GM19043 (cell line): ENCODE measurements at regions not wholly inside any gene's neighbourhood (a gene's known extent, or its start where the extent isn't known, plus 50 kb on each side); places are given as distances from the start of the nearest gene placed in this dataset.
"Not testable (repeated sequence)": the region's sequence is repeated elsewhere in the genome, so short reads cannot be mapped to it uniquely, and the experiment has no call there.

Experiments used
- ATAC-seq: cut with Tn5 transposase; IDR thresholded peaks from one replicate; pipeline ENCODE4 v1.9.1; 2021; ENCODE audit warnings: low read depth; ENCODE audit not compliant: unreplicated experiment

DNA sequence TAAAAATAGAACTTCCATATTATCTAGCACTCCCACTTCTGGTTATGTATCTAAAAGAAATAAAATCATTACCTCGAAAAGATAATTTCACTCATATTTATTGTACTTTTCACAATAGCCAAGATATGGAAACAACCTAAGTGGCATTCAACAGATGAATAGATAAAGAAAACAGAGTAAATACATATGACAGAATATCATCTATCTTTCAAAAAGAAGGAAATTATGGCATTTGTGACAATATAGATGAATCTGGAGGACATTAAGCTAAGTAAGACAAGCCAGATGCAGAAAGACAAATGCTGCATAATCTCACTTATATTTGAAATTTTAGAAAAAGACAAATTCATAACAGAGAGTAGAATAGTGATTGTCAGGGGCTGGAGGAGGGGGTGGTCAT, 590.0 kb upstream of the ANO3 start:
- no peak for ATAC-seq

DNA sequence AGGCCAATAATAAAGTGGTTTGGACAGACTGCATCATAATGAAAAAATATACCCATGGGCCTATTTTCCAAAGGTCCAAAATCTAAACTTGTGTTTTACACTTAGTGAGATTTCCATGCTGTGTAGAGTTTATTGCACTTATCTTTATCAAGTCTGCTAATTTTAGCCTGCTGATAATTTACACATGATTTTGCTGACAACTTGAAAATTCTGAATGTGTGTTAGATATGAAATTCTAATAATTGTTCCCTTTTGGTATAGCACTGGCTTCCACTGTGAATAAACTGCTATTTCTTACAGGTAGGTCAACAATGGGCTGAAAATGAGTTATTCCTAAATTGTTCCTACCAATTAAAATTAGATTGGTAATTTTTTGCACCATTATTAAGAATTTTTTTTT, 589.1 kb upstream of the ANO3 start:
- no peak for ATAC-seq

DNA sequence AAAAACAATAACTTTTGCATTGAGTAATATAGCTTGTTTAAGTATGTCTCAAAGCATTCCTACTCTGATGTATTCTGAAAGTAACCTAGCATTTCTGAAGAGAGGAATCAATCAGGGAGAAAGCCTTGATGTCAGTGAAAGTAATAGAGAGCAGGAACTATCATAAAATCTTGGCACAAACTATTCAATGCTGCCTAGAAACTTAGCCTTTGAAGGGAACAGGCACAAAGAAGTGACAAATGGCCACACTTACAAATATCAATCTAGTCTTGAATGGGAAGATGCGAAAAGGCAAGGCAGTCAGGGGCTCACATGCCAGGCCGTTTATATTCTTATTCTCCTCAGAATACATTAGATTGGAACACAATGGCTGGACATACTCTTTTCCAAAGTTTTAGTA, 576.5 kb upstream of the ANO3 start:
- no peak for ATAC-seq

DNA sequence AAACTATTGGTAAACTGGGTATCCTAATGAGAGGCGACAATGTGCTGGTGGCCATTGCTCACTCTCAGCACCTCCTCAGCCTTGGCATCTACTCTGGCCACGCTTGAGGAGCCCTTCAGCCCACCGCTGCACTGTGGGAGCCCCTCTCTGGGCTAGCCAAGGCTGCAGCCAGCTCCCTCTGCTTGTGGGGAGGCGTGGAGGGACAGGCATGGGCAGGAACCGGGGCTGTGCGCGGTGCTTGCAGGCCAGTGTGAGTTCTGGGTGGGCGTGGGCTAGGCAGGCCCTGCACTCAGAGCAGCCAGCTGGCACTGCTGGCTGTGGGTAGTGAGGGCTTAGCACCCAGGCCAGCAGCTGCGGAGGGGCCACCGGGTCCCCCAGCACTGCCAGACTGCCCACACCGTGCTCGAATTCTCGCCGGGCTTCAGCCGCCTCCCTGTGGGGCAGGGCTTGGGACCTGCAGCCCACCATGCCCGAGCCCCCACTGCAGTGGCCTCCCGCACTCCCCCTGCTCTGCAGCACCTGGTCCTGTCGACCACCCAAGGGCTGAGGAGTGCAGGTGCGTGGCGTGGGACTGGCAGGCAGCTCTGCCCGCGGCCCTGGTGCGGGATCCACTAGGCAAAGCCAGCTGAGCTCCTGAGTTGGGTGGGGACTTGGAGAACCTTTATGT, 575.9 kb upstream of the ANO3 start:
- ATAC-seq: no peak

DNA sequence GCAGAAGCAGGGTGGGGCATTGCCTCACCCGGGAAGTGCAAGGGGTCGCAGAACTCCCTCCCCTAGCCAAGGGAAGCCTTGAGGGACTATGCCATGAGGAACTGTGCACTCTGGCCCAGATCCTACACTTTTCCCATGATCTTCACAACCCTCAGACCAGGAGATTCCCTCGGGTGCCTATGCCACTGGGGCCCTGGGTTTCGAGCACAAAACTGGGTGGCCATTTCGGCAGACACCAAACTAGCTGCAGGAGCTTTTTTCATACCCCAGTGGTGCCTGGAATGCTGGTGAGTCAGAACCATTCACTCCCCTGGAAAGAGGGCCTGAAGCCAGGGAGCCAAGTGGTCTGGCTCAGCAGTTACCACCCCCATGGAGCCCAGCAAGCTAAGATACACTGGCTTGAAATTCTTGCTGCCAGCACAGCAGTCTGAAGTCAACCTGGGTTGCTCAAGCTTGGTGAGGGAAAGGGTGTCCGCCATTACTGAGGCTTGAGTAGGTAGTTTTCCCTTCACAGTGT, 573.7 kb upstream of the ANO3 start:
- ATAC-seq: no peak

DNA sequence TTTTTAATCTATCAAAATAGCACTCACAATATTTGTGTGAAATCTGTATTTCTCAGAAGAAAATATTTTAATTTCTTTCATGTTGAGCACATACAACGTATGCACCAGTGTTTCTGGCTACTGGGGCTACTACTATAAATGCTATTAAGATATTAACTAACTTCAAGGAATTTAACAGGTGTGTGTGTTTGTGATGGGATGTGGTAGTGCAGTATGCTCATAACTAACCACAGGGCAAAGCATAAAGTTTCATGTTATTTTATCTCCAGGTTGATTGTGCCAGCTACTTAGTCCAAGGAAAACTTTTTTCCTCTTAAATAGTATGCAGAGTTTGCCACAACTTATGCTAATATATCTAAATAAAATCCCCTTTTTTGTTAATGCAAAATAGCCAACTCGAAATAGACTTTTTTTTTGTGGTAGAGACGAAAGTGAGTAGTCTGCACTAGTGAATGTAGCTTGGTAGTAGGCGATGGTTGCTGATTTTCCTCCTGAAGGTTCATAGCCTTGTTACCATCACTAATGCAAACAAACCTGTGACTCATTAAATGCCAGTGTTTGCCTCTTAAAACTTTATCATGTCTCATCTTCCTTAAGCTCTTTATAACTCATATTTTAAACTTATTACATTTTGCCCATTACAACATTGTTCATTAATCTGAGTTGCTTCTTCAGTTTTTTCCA, 565.5 kb upstream of the ANO3 start:
- no peak for ATAC-seq

DNA sequence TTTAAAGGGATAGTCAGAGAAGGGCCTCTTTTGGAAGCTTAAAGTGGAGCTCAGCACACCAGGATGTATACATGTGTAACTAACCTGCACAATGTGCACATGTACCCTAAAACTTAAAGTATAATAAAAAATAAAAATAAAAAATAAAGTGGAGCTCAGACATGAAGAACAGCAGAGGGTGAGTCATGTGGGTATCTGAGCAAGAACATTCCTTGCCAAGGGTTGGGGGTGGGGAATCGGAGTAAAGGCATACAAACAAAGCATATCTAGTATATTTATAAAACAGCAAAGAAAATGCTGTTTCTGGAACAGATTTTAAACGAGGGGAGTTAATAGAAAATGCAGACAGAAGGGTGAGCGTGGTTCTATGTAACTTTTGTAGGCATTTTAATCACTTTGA, 562.6 kb upstream of the ANO3 start:
- ATAC-seq: no peak

DNA sequence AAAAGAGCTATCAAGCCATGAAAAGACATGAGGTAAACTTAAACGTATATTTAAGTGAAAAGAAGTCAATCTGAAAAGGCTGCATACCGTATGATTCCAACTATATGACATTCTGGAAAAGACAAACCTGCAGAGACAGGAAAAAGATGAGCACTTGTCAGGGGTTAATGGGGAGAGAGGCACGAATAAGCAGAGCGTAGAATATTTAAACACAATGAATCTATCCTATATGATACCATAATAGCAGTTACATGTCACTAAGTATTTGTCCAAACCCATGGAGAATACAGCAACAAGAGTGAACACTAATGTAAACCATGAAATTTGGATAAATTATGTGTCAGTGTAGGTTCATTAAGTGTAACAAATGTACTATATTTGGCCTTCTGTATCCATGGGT, 560.3 kb upstream of the ANO3 start:
- ATAC-seq: no peak

DNA sequence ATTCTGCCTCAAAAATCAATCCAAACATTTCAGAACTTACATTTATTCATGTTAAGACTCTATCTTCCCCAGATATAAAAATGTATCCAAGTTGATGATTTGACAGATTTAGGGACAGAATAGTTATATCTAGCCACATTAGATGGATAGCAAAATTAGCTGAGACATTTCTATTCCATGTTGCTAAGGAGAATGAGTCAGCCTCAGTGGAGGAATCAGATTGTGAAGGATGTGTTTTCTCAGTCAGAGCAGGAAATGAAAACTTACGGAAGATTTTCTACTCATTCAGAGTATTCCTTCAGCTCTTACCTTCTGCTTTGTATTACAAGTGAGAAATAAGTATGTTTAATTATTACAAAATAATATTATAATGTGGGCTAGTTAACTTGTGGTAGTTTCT, 556.3 kb upstream of the ANO3 start:
- ATAC-seq: no peak

DNA sequence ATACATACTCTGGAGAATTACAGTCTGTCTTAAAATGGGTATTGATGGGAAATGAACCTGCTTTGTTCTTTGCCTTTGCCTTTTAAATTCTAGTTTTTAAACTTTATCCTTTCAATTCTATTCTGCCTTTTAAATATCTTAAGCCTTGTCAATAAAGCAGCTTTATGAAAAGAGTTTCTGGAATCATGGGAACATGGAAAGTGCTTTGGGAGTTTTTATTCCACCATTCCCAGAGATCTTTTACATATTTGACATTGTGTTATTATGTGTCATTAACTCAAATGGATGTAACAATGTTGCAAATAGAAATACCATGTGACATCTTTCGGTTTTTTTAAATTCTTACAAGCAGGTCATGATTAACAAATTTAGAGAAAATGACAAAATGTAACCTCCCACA, 555.7 kb upstream of the ANO3 start:
- ATAC-seq: no peak

DNA sequence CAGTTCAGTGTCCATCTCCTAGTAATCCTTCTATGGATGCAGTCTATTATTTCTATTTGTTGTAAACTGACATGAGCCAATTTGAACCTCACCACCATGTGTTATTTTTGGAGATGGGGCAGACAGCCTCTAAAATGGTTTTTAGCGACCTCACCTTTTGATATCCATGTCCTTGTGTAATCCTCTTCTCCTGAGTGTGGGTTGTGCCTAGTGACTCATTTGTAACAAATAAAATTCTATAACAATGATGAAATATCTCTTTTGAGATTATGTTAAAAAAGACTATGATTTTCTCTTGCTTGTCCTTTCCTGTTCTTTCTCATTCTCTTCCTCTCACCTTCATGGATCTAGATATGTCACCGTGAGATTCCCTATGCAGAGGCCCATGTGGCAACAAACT, 554.6 kb upstream of the ANO3 start:
- no peak for ATAC-seq

DNA sequence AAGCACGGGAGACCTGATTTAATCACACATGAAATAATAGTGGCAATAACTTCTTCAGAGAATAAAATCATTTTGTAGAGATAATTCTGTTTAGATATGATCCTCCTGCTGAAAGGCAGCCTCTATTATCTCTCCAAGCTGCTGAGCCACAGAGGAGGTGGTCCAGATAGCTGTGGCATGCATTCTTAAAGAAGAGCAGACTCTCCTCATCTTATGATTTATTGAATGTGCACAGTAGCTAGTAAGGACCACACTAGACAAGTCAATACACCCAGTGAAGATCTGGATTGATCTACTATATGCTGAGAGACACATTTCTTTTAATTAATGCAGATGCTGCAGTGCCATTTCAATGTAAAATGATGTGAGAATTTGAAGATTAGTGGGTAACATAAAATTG, 552.9 kb upstream of the ANO3 start:
- ATAC-seq: no peak

DNA sequence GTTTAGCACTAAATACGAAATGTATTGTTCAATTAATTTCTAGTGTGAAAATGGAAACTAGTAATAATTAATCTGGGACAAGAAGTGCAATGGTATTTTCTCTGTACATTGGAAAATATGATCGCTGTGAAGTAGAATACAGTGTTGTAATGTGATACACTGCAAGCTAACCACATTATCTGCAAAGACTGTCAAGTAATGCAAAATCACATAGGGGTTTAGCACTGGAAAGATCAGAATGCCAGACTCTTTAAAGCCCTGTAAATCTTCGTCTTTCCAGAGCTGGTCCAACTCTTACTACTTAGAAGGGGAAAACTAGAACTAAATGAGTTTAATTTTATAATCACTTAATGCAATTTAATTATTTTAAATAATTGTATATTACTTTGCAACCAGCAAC, 544.5 kb upstream of the ANO3 start:
- no peak for ATAC-seq

DNA sequence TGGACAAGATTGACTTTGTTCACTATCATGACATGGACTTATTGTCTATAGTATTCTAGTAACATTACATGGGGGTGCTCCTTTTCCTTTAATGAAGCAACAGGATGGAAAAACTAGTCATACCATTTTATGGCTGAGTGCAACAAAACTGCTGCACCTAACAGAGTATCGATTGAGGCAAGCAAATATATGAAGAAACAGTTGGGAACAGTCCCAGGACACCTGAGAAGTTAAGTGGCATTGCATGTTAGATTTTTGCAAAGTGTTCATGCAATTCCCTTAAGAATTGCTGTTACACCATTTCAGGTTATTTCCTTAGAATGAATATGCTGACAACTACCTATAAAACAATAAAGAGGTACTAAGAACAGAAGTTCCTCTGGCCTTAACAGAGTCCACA, 541.5 kb upstream of the ANO3 start:
- ATAC-seq: no peak

DNA sequence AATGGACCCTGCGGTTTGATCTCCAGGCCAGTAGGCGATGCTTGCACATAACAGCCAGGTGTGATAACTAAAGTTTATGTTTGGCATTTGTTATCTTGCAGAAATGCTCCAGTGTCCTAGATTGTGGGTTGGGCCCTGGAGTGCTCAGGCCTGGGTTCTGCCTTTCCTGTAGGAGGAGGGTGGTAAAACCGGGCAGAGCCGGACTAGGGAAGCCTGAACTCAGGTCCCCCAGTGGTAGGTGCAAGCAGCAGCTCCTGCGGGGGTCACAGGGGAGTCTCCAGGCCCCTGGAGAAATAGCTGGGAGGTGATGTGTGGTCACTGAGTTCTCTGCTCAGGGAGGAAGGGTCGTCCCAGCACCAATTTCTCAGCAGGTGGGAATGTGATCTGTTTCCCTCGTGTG, 538.3 kb upstream of the ANO3 start:
- no peak for ATAC-seq

DNA sequence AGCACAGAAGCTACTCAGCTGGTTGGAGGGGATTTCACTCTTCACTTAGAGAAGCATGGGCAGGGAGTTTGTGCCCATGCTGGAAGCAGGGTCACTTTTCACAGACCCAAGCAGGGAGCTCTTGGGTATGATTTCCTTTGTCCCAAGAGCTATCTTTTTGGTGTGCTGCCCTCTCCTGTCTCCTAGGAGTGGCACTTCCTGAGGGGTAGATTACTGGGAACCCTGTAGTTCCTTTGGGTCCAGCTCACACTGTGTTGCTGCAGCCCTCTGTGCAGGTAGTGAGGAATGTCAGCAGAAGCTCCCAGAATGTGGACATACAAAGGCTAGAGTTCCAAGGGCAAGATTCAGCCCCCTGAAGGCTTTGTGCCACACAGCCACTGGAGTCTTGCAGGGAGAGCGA, 537.1 kb upstream of the ANO3 start:
- ATAC-seq: no peak

DNA sequence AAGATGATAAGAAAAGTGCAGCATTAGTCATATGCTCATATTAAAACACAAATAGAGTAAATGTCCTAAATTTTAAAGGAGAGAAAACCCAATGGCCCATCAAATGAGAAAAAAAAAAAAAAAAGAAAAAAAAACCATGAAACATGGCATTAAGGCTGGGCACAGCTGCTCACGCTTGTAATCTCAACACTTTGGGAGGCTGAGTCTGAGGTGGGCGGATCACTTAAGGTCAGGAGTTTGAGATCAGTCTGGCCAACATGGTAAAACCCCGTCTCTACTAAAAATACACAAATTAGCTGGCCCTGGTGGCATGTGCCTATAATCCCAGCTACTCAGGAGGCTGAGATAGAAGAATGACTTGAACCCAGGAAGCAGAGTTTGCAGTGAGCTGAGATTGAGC, 515.5 kb upstream of the ANO3 start:
- no peak for ATAC-seq

DNA sequence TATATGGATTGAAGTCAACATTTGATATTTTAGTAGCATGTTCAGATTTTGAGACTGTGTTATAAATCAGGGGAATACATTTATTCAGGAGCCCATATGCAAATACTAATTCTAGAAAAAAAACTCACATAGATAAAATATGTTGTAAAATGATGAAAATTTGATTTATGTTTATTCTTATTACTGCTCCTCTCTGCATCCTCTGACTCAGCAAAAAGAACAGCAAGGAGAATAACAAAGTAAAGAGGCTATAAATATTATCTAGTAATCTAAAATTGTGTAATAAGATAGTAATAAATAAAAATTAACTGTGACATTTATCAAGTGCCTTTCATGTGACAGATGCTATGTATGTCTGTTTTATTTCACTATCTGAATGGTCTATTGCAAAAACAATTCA, 507.2 kb upstream of the ANO3 start:
- no peak for ATAC-seq

DNA sequence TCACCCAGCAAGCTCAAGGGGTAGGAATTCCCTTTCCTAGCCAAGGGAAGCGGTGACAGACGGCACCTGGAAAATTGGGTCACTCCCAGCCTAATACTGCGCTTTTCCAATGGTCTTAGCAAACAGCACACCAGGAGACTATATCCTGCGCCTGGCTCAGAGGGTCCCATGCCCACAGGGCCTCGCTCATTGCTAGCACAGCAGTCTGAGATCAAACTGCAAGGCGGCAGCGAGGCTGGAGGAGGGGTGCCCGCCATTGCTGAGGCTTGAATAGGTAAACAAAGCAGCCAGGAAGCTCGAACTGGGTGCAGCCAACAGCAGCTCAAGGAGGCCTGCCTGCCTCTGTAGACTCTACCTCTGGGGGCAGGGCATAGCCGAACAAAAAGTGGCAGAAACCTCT, 500.4 kb upstream of the ANO3 start:
- not testable (repeated sequence) for ATAC-seq

DNA sequence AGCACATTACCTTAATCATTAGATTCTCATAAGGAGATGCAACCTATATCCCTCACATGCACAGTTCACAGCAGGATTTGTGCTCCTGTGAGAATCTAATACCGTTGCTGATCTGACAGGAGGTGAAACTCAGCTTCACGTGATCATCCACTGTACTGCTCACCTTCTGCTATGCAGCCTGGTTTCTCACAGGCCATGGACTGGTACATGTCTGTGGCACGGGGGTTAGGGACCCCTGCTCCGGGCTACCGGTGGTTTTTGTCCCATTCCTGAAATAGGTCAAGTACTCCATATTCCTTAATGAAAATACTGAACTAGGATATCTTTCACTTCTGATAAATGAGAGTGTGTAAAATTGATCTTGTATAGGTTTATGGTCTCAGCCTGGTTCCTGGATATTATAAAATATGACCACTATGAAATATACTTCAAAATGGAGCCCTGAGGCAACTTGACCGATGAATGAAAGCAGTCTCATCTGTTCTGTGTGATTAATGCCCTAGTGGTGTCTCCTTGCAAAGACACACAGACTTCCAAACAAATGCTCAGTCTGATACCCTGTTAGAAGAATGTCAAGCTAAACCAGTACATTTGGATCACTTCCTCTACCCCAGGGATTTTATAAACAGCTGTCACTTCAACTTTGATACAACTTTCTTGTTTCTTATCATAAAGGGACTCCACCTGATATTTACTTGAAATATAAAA, 492.9 kb upstream of the ANO3 start:
- ATAC-seq: no peak

DNA sequence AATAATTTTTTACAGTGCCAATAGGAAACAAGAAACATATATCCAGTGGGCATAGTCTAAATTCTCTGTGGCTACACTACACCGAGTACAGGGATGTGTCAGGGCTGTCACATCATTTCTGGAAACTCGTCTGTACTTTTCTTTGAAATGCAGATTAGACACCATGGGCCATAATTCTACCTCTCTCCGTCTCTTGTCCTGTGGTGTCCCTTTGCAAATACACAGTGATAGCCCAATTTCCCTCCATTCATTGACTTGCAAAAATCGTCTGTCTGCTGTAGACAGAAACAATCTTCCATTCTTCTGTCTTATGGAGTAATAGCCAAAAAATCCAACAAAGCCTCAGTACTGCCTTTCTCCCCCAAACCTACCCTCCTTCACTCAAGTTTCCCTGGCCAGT, 487.1 kb upstream of the ANO3 start:
- ATAC-seq: no peak

DNA sequence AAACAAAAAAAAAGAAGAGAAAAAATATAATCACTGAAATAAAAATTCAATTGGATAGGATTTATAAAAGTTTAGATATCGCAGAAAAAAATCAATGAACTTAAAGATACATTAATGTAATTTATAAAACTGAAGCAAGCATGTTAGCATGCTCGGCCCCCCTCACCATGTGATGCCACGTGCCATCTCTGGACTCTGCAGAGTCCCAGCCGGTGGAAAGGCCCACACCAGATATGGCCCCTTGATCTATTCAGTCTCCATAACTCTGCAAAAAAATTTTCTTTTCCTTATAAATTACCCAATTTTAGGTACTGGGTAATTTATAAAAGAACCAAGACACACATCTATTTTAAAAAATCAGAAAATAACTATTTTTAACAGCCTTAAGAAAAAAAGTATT, 476.0 kb upstream of the ANO3 start:
- no peak for ATAC-seq
